ENCODE measurements at regions not wholly inside any gene's neighbourhood (a gene's known extent, or its start where the extent isn't known, plus 50 kb on each side); places are given as distances from the start of the nearest gene placed in this dataset.
"Not testable (repeated sequence)": the region's sequence is repeated elsewhere in the genome, so short reads cannot be mapped to it uniquely, and the experiment has no call there.

GRCh38 chr21:41630917-41631316 lies 123.0 kb upstream of the TMPRSS2 start:
- DNase-seq: no peak

- no peak for DNase-seq
Observed at GRCh38 chr21:41630249-41630648, 122.3 kb upstream of the TMPRSS2 start.

GRCh38 chr21:41628256-41628655 lies 120.3 kb upstream of the TMPRSS2 start:
- no peak for DNase-seq

- DNase-seq: no peak
Observed at GRCh38 chr21:41627428-41627827, 119.5 kb upstream of the TMPRSS2 start.

GRCh38 chr21:41626021-41626420 lies 118.1 kb upstream of the TMPRSS2 start:
- no peak for DNase-seq

GRCh38 chr21:41625428-41625827 lies 117.5 kb upstream of the TMPRSS2 start:
- no peak for DNase-seq

- DNase-seq: no peak
Observed at GRCh38 chr21:41624674-41625310, 116.8 kb upstream of the TMPRSS2 start.

GRCh38 chr21:41623945-41624344 lies 116.0 kb upstream of the TMPRSS2 start:
- no peak for DNase-seq

GRCh38 chr21:41622831-41623548 lies 115.0 kb upstream of the TMPRSS2 start:
- DNase-seq: no peak

- no peak for DNase-seq
Observed at GRCh38 chr21:41622201-41622600, 114.2 kb upstream of the TMPRSS2 start.

GRCh38 chr21:41621513-41621912 lies 113.6 kb upstream of the TMPRSS2 start:
- no peak for DNase-seq

- no peak for DNase-seq
Observed at GRCh38 chr21:41620982-41621381, 113.0 kb upstream of the TMPRSS2 start.

GRCh38 chr21:41620541-41620940 lies 112.6 kb upstream of the TMPRSS2 start:
- DNase-seq: no peak

- no peak for DNase-seq
Observed at GRCh38 chr21:41616031-41616591, 108.2 kb upstream of the TMPRSS2 start.

- DNase-seq: no peak
Observed at GRCh38 chr21:41615613-41616012, 107.7 kb upstream of the TMPRSS2 start.

GRCh38 chr21:41614511-41614910 lies 106.6 kb upstream of the TMPRSS2 start:
- no peak for DNase-seq

GRCh38 chr21:41613533-41613909 lies 105.6 kb upstream of the TMPRSS2 start:
- no peak for DNase-seq

GRCh38 chr21:41612674-41613532 lies 104.9 kb upstream of the TMPRSS2 start:
- no peak for DNase-seq

- DNase-seq: no peak
Observed at GRCh38 chr21:41611966-41612606, 104.1 kb upstream of the TMPRSS2 start.

GRCh38 chr21:41611441-41611840 lies 103.5 kb upstream of the TMPRSS2 start:
- no peak for DNase-seq

GRCh38 chr21:41610840-41611115 lies 102.8 kb upstream of the TMPRSS2 start:
- DNase-seq: not testable (repeated sequence)

- DNase-seq: no peak
Observed at GRCh38 chr21:41610042-41610839, 102.3 kb upstream of the TMPRSS2 start.
